H1 (cell line): ENCODE measurements at regions not wholly inside any gene's neighbourhood (a gene's known extent, or its start where the extent isn't known, plus 50 kb on each side); places are given as distances from the start of the nearest gene placed in this dataset.

Source experiments
- CTCF ChIA-PET: fragments of 300-600 bp; sonication (Branson Sonifier 250); formaldehyde crosslinking; loops from one replicate; lab custom pipeline; 2021; ENCODE audit not compliant: partially characterized antibody; lab: Charles Lee
- POLR2A ChIA-PET: fragments of 300-600 bp; sonication (Branson Sonifier 250); formaldehyde crosslinking; loops from one replicate; lab custom pipeline; 2021; ENCODE audit warnings: inconsistent platforms; ENCODE audit not compliant: partially characterized antibody; lab: Charles Lee
- DNase-seq, 2 experiments: peaks; one replicate each; pipeline versions ENCODE4 v3.0.0 to v3.0.0-alpha.2; 2010 to 2022; ENCODE audit warnings: low spot score in 2 of 2, low read depth in 1 of 2, mixed read lengths in 1 of 2
- FAIRE-seq: peaks from 2 replicates; lab custom pipeline; 2011; peaks lifted over from hg19 to GRCh38; lab: Jason Lieb, UNC
- H2AFZ ChIP-seq: 2 replicates; pipeline ENCODE4 v1.8.1; 2012; ENCODE audit warnings: low read length, inconsistent platforms
- H2AK5ac ChIP-seq: 2 replicates; pipeline ENCODE4 v1.6.1; 2013; ENCODE audit warnings: low read depth, low read length
- H2BK120ac ChIP-seq: replicated peaks from 2 replicates; pipeline ENCODE3; 2013; ENCODE audit warnings: low read depth, low read length, inconsistent platforms
- H2BK12ac ChIP-seq: 2 replicates; pipeline ENCODE4 v1.6.1; 2013; ENCODE audit warnings: low read depth, low read length
- H2BK15ac ChIP-seq: 2 replicates; pipeline ENCODE4 v1.6.1; 2013; ENCODE audit warnings: low read length
- H2BK20ac ChIP-seq: 2 replicates; pipeline ENCODE4 v1.6.1; 2013; ENCODE audit warnings: low read length
- H2BK5ac ChIP-seq: 2 replicates; pipeline ENCODE4 v1.6.1; 2013; ENCODE audit warnings: low read depth, low read length
- H3K14ac ChIP-seq: 2 replicates; pipeline ENCODE4 v1.6.1; 2013; ENCODE audit warnings: inconsistent platforms; ENCODE audit not compliant: insufficient read length
- H3K18ac ChIP-seq: 2 replicates; pipeline ENCODE4 v1.6.1; 2013; ENCODE audit warnings: low read length; ENCODE audit errors: extremely low read depth
- H3K23ac ChIP-seq: 2 replicates; pipeline ENCODE4 v1.6.1; 2013; ENCODE audit warnings: inconsistent platforms; ENCODE audit not compliant: insufficient read length
- H3K23me2 ChIP-seq: 2 replicates; pipeline ENCODE4 v1.6.1; 2013; ENCODE audit warnings: low read depth, low read length
- H3K27ac ChIP-seq: 2 replicates; pipeline ENCODE4 v1.6.1; 2011; ENCODE audit warnings: low read depth, low read length, inconsistent platforms
- H3K27me3 ChIP-seq, 4 experiments: replicated peaks in 1 of 4; 1 replicate in 1 of 4; 2 replicates in 3 of 4; pipeline versions ENCODE4 v1.6.1 to v1.8.1; 2011 to 2013; ENCODE audit warnings: low read length in 3 of 4, mild to moderate bottlenecking in 3 of 4, inconsistent platforms in 2 of 4, mixed read lengths in 2 of 4, moderate library complexity in 1 of 4; ENCODE audit not compliant: control insufficient read depth in 3 of 4, insufficient read depth in 3 of 4; ENCODE audit errors: extremely low read depth in 1 of 4
- H3K36me3 ChIP-seq, 4 experiments: 2 replicates each; pipeline versions ENCODE4 v1.6.1 to v1.8.1; 2011 to 2013; ENCODE audit warnings: mild to moderate bottlenecking in 4 of 4, low read length in 3 of 4, moderate library complexity in 2 of 4, control low read depth in 1 of 4, inconsistent platforms in 1 of 4; ENCODE audit not compliant: insufficient read depth in 4 of 4, control insufficient read depth in 2 of 4
- H3K4ac ChIP-seq: replicated peaks from 2 replicates; pipeline ENCODE3; 2013; ENCODE audit warnings: low read length, low read depth, mixed read lengths, inconsistent platforms; ENCODE audit not compliant: insufficient read length
- H3K4me1 ChIP-seq, 4 experiments: replicated peaks in 1 of 4; 1 replicate in 1 of 4; 2 replicates in 3 of 4; pipeline versions ENCODE4 v1.6.1 to v1.8.1; 2011 to 2013; ENCODE audit warnings: low read length in 3 of 4, inconsistent platforms in 2 of 4, mixed read lengths in 1 of 4; ENCODE audit not compliant: insufficient read depth in 4 of 4, control insufficient read depth in 3 of 4
- H3K4me2 ChIP-seq, 2 experiments: 2 replicates each; pipeline versions ENCODE4 v1.6.1 to v1.8.1; 2011 to 2013; ENCODE audit warnings: low read depth in 2 of 2, low read length in 2 of 2, control low read depth in 1 of 2, inconsistent platforms in 1 of 2, mild to moderate bottlenecking in 1 of 2; ENCODE audit not compliant: insufficient read depth in 1 of 2
- H3K4me3 ChIP-seq, 4 experiments: fragments of 200-600, 300-600 bp in 1 of 4; sonication (generic), shearing (Covaris generic), sonication (Bioruptor Twin) in 1 of 4; 2 replicates each; pipeline versions ENCODE4 v1.5.1 to v1.8.1; 2011 to 2016; ENCODE audit warnings: low read length in 4 of 4, low read depth in 3 of 4, control low read depth in 2 of 4, inconsistent platforms in 2 of 4, mild to moderate bottlenecking in 2 of 4, mixed read lengths in 1 of 4, moderate library complexity in 1 of 4; ENCODE audit not compliant: insufficient read depth in 2 of 4; ENCODE audit errors: extremely low read depth in 1 of 4
- H3K56ac ChIP-seq: replicated peaks from 2 replicates; pipeline ENCODE3; 2013; ENCODE audit warnings: low read depth, mild to moderate bottlenecking, mixed read lengths, low read length, inconsistent platforms; ENCODE audit not compliant: insufficient read length
- H3K79me1 ChIP-seq: 2 replicates; pipeline ENCODE4 v1.6.1; 2013; ENCODE audit warnings: low read depth, low read length, control low read depth
- H3K79me2 ChIP-seq, 2 experiments: 2 replicates each; pipeline versions ENCODE4 v1.6.1 to v1.8.1; 2012 to 2013; ENCODE audit warnings: low read length in 2 of 2, mild to moderate bottlenecking in 2 of 2, inconsistent platforms in 1 of 2; ENCODE audit not compliant: insufficient read depth in 2 of 2, control insufficient read depth in 1 of 2
- H3K9ac ChIP-seq, 4 experiments: replicated peaks in 1 of 4; 1 replicate in 1 of 4; 2 replicates in 3 of 4; pipeline versions ENCODE4 v1.6.1 to v1.8.1; 2011 to 2013; ENCODE audit warnings: low read depth in 3 of 4, low read length in 3 of 4, control low read depth in 2 of 4, mild to moderate bottlenecking in 2 of 4, moderate library complexity in 2 of 4, inconsistent platforms in 1 of 4; ENCODE audit errors: extremely low read depth in 1 of 4
- H3K9me3 ChIP-seq, 2 experiments: 2 replicates each; pipeline versions ENCODE4 v1.6.1 to v1.8.1; 2012 to 2013; ENCODE audit warnings: mild to moderate bottlenecking in 2 of 2, moderate library complexity in 2 of 2, control low read depth in 1 of 2, inconsistent platforms in 1 of 2, low read depth in 1 of 2, low read length in 1 of 2, mixed read lengths in 1 of 2; ENCODE audit not compliant: insufficient read depth in 2 of 2
- H4K20me1 ChIP-seq, 2 experiments: replicated peaks in 1 of 2; 2 replicates each; pipeline versions ENCODE3 to v1.8.1; 2011 to 2013; ENCODE audit warnings: inconsistent platforms in 2 of 2, low read length in 2 of 2, mild to moderate bottlenecking in 1 of 2; ENCODE audit not compliant: insufficient read depth in 2 of 2, control insufficient read depth in 1 of 2
- H4K5ac ChIP-seq: 2 replicates; pipeline ENCODE4 v1.6.1; 2013; ENCODE audit warnings: low read length, low read depth, mixed read lengths, inconsistent platforms; ENCODE audit not compliant: insufficient read length
- H4K8ac ChIP-seq: 2 replicates; pipeline ENCODE4 v1.8.0; 2013; ENCODE audit warnings: mild to moderate bottlenecking, moderate library complexity, low read length, inconsistent platforms; ENCODE audit not compliant: insufficient read depth; ENCODE audit errors: extremely low read depth
- H4K91ac ChIP-seq: replicated peaks from 2 replicates; pipeline ENCODE3; 2013; ENCODE audit warnings: low read length, mixed read lengths, inconsistent platforms; ENCODE audit not compliant: insufficient read length
- BACH1 ChIP-seq: IDR thresholded peaks from 2 replicates; pipeline ENCODE4 v1.6.1; 2012; ENCODE audit warnings: low read length, improper control_type of control experiment
- BRCA1 ChIP-seq: IDR thresholded peaks from 2 replicates; pipeline ENCODE4 v1.6.1; 2012; ENCODE audit warnings: low read depth, low read length, improper control_type of control experiment
- KDM4A ChIP-seq: IDR thresholded peaks from one replicate; pipeline ENCODE4 v1.7.1; 2012; ENCODE audit warnings: low read depth, mild to moderate bottlenecking, moderate library complexity, low read length, inconsistent platforms; ENCODE audit not compliant: severe bottlenecking
- KDM5A ChIP-seq: fragments of 200-600 bp; IDR thresholded peaks from 2 replicates; pipeline ENCODE4 v1.7.1; 2012; ENCODE audit warnings: mild to moderate bottlenecking, low read length, inconsistent platforms, mixed read lengths
- MAFK ChIP-seq: IDR thresholded peaks from 2 replicates; pipeline ENCODE4 v1.6.1; 2012; ENCODE audit warnings: low read depth, mild to moderate bottlenecking, improper control_type of control experiment, low read length
- WGBS, 2 experiments: shearing (Covaris generic) in 1 of 2; methylation state at CpG; one replicate each; pipeline versions ENCODE4 v1.1.6 to v1.1.7; 2013 to 2015; ENCODE audit warnings: low lambda C conversion rate in 2 of 2, mixed read lengths in 2 of 2, inconsistent platforms in 1 of 2, low coverage in 1 of 2, missing lambda C conversion rate in 1 of 2; ENCODE audit not compliant: insufficient replicate concordance in 2 of 2, insufficient coverage in 1 of 2, insufficient read length in 1 of 2; ENCODE audit errors: extremely low coverage in 1 of 2, missing lambda C conversion rate in 1 of 2; 5-methylcytosine and 5-hydroxymethylcytosine counted together

- ChIA-PET CTCF (no interaction called here), POLR2A (no interaction called here)
- no peaks in the 10 kb centered on the region for H3K23me2 ChIP-seq
- H3K27me3 ChIP-seq = no peaks in the 10 kb centered on the region
- H4K5ac ChIP-seq = no peak overlapping the region
- H3K4ac ChIP-seq = no peak overlapping the region
- H2BK120ac ChIP-seq = no peak overlapping the region
- H4K8ac ChIP-seq = no peak overlapping the region
- H3K4me1 ChIP-seq = no peaks in the 10 kb centered on the region
- H3K79me1 ChIP-seq = no peaks in the 10 kb centered on the region
- H3K14ac ChIP-seq = no peak overlapping the region
- H3K79me2 ChIP-seq = no peaks in the 10 kb centered on the region
- no peak overlapping the region for H3K4me2 ChIP-seq
- H4K20me1 ChIP-seq = no peaks in the 10 kb centered on the region
- H2BK20ac ChIP-seq = no peak overlapping the region
- TF ChIP-seq KDM5A = no peak
- no peak for TF ChIP-seq BRCA1
- no peak for TF ChIP-seq KDM4A
- TF ChIP-seq MAFK = peak; percentile 100
- TF ChIP-seq BACH1 = peak; percentile 52; the same call in 1 of the 2 replicates
- DNase-seq (no peak), FAIRE-seq (no peak)
- no peak overlapping the region for H2AFZ ChIP-seq
- H3K9me3 ChIP-seq = peaks cover 0 to 3% of the 10 kb centered on the region in 2 experiments; a peak in 1 of 4 replicates
- no peak overlapping the region for H3K4me3 ChIP-seq
- no peak overlapping the region for H3K27ac ChIP-seq
- H4K91ac ChIP-seq = no peak overlapping the region
- no peak overlapping the region for H3K56ac ChIP-seq
- no peak overlapping the region for H2BK5ac ChIP-seq
- H3K18ac ChIP-seq = no peak overlapping the region
- H2BK12ac ChIP-seq = no peak overlapping the region
- WGBS, 2 experiments = 91% methylated on average over 5 of the region's 5 CpGs; no CpG with 5 or more reads in 1 of the 2 experiments
- no peak overlapping the region for H2BK15ac ChIP-seq
- no peaks in the 10 kb centered on the region for H3K36me3 ChIP-seq
- H3K9ac ChIP-seq = no peak overlapping the region
- no peak overlapping the region for H2AK5ac ChIP-seq
- no peak overlapping the region for H3K23ac ChIP-seq
Observed at GRCh38 chr10:29771376-29771775, 136.6 kb upstream of the SVIL start.
